VCaP (cell line): ENCODE measurements at regions not wholly inside any gene's neighbourhood (a gene's known extent, or its start where the extent isn't known, plus 50 kb on each side); places are given as distances from the start of the nearest gene placed in this dataset.

ENCODE experiments used
- H3K27ac ChIP-seq: fragments of 450-650 bp; 2 replicates; pipeline ENCODE4 v1.5.1; 2017
- CTCF ChIP-seq: fragments of 450-650 bp; conservative IDR thresholded peaks from 2 replicates; pipeline ENCODE4 v1.5.1; 2017; ENCODE audit warnings: mild to moderate bottlenecking, moderate library complexity

GRCh38 chr13:34002141-34002540, 184.2 kb downstream of the RFC3 start:
- H3K27ac ChIP-seq: peak overlapping the region; percentile 95
- TF ChIP-seq CTCF: no peak

GRCh38 chr13:34002924-34003323, 185.0 kb downstream of the RFC3 start:
- no peak for TF ChIP-seq CTCF
- H3K27ac ChIP-seq: peak overlapping the region; percentile 95; the same call in 1 of the 2 replicates

- peak overlapping the region; percentile 95; the same call in 1 of the 2 replicates for H3K27ac ChIP-seq
- no peak for TF ChIP-seq CTCF
These were observed 185.7 kb downstream of the RFC3 start for GRCh38 chr13:34003656-34004055.

GRCh38 chr13:34004676-34005075, 186.7 kb downstream of the RFC3 start:
- H3K27ac ChIP-seq: no peak overlapping the region
- no peak for TF ChIP-seq CTCF

GRCh38 chr13:34006011-34006410, 188.1 kb downstream of the RFC3 start:
- peak overlapping the region; percentile 73 for H3K27ac ChIP-seq
- no peak for TF ChIP-seq CTCF

GRCh38 chr13:34011552-34012085, 193.7 kb downstream of the RFC3 start:
- no peak for TF ChIP-seq CTCF
- no peak overlapping the region for H3K27ac ChIP-seq

GRCh38 chr13:34012382-34012781, 194.4 kb downstream of the RFC3 start:
- no peak overlapping the region for H3K27ac ChIP-seq
- TF ChIP-seq CTCF: no peak
